NB4 (cell line): ENCODE measurements at regions not wholly inside any gene's neighbourhood (a gene's known extent, or its start where the extent isn't known, plus 50 kb on each side); places are given as distances from the start of the nearest gene placed in this dataset.

ENCODE experiments used
- CTCF ChIP-seq: IDR thresholded peaks from one replicate; pipeline ENCODE4 v1.5.1; 2012; ENCODE audit warnings: low read depth, low read length
- MAX ChIP-seq: IDR thresholded peaks from 2 replicates; pipeline ENCODE4 v1.6.1; 2011; ENCODE audit warnings: low read depth, low read length
- POLR2A ChIP-seq: IDR thresholded peaks from 2 replicates; pipeline ENCODE4 v1.6.1; 2011; ENCODE audit warnings: mild to moderate bottlenecking; ENCODE audit not compliant: insufficient read length; ENCODE audit errors: extremely low read depth

- TF ChIP-seq CTCF = no peak
- TF ChIP-seq MAX = no peak
- no peak for TF ChIP-seq POLR2A
Observed at GRCh38 chr1:5393146-5393545, 599.1 kb downstream of the NPHP4 start.
